Stomach (tissue), 8 donors: ENCODE measurements at regions not wholly inside any gene's neighbourhood (a gene's known extent, or its start where the extent isn't known, plus 50 kb on each side); places are given as distances from the start of the nearest gene placed in this dataset.

Experiments used
- DNase-seq, 2 donors: peaks; one replicate each; pipeline versions ENCODE4 v3.0.0 to v3.0.0-alpha.2; 2013 to 2019
- H3K27ac ChIP-seq, 5 donors: fragments of 200-600 bp in 4 of 5; sonication (generic) in 4 of 5; one replicate each; pipeline ENCODE4 v1.5.1; 2013 to 2019; ENCODE audit warnings: mild to moderate bottlenecking in 1 of 5, moderate library complexity in 1 of 5
- H3K27me3 ChIP-seq, 3 donors: fragments of 200-600 bp; sonication (generic); one replicate each; pipeline ENCODE4 v1.5.1; 2017 to 2019; ENCODE audit warnings: mixed run types in 1 of 3
- H3K36me3 ChIP-seq, 4 donors: fragments of 200-600 bp; sonication (generic); 1 replicate in 3 of 4; 2 replicates in 1 of 4; pipeline ENCODE4 v1.5.1; 2016 to 2019
- H3K4me1 ChIP-seq, 4 donors: fragments of 200-600 bp; sonication (generic); one replicate each; pipeline ENCODE4 v1.5.1; 2016 to 2019
- H3K4me3 ChIP-seq, 4 donors: fragments of 200-600 bp; sonication (generic) in 3 of 4; one replicate each; pipeline ENCODE4 v1.5.1; 2016 to 2019; ENCODE audit warnings: mild to moderate bottlenecking in 1 of 4
- H3K9me3 ChIP-seq, 4 donors: fragments of 200-600 bp; sonication (generic); one replicate each; pipeline ENCODE4 v1.5.1; 2016 to 2019
- CTCF ChIP-seq, 7 experiments: fragments of 450-650 bp in 4 of 7; fragments of 200-600 bp in 3 of 7; sonication (generic) in 3 of 7; IDR thresholded peaks; one replicate each; pipeline ENCODE4 v1.5.1; 2016 to 2019; ENCODE audit warnings: antibody characterized with exemption in 7 of 7, control low read depth in 2 of 7, mild to moderate bottlenecking in 1 of 7
- EP300 ChIP-seq: sonication (generic); formaldehyde crosslinking; IDR thresholded peaks from one replicate; pipeline ENCODE4 v1.6.1; 2017; ENCODE audit warnings: antibody characterized with exemption
- POLR2A ChIP-seq, 4 donors: fragments of 450-650 bp; IDR thresholded peaks; one replicate each; pipeline ENCODE4 v1.6.1; 2016; ENCODE audit warnings: antibody characterized with exemption in 4 of 4, control low read depth in 2 of 4, mild to moderate bottlenecking in 1 of 4, moderate library complexity in 1 of 4
- POLR2AphosphoS5 ChIP-seq, 3 donors: sonication (generic); formaldehyde crosslinking; IDR thresholded peaks; one replicate each; pipeline ENCODE4 v1.6.1; 2016; ENCODE audit warnings: antibody characterized with exemption in 3 of 3
- WGBS, 5 donors: extraction: QIAGEN DNeasy Blood & Tissue Kit in 3 of 5; methylation state at CpG; one replicate each; pipeline versions ENCODE4 v1.1.5 to v1.1.7; 2013 to 2018; 5-methylcytosine and 5-hydroxymethylcytosine counted together
- intact Hi-C: fragments of 100-400 bp; cut with DNase I; formaldehyde crosslinking; loops from one replicate; pipeline ENCODE4 v1.15.1; 2023; ENCODE audit warnings: low total_unique reads
- donor health status: healthy with polysubstance abuse.
- donor health status: Bipolar disorder and iron deficiency.
- donor health status: healthy.

GRCh38 chr1:189022015-189022414 is 1455.6 kb downstream of the BRINP3 start:
- DNase-seq, result no peak
- H3K4me1 ChIP-seq, result no peaks in the 10 kb centered on the region
- TF ChIP-seq POLR2AphosphoS5 (IDR thresholded peaks at IDR 0.05) (no peak), CTCF (IDR thresholded peaks at IDR 0.05) (no peak), EP300 (no peak), POLR2A (IDR thresholded peaks at IDR 0.05) (no peak)
- peaks cover 0 to 16% (median 0%) of the 10 kb centered on the region in 4 donors for H3K9me3 ChIP-seq
- H3K27me3 ChIP-seq, result no peaks in the 10 kb centered on the region
- intact Hi-C loops, result no loop called here
- no peaks in the 10 kb centered on the region for H3K36me3 ChIP-seq
- H3K27ac ChIP-seq, result no peak overlapping the region
- no peak overlapping the region for H3K4me3 ChIP-seq
- 83 to 89% (median 84%) methylated on average over 4 of the region's 4 CpGs for WGBS, 5 donors

GRCh38 chr1:189027512-189027911 is 1450.2 kb downstream of the BRINP3 start:
- no peak for DNase-seq
- intact Hi-C loops, result no loop called here
- peaks cover 0 to 5% (median 0%) of the 10 kb centered on the region in 4 donors for H3K9me3 ChIP-seq
- no peak overlapping the region for H3K4me3 ChIP-seq
- H3K27ac ChIP-seq, result no peak overlapping the region
- H3K36me3 ChIP-seq, result no peaks in the 10 kb centered on the region
- H3K27me3 ChIP-seq, result no peaks in the 10 kb centered on the region
- TF ChIP-seq EP300 (no peak), POLR2A (IDR thresholded peaks at IDR 0.05) (no peak), POLR2AphosphoS5 (IDR thresholded peaks at IDR 0.05) (no peak), CTCF (IDR thresholded peaks at IDR 0.05) (no peak)
- WGBS, 5 donors, result 60 to 79% (median 69%) methylated on average over 5 of the region's 5 CpGs
- H3K4me1 ChIP-seq, result no peaks in the 10 kb centered on the region

DNA sequence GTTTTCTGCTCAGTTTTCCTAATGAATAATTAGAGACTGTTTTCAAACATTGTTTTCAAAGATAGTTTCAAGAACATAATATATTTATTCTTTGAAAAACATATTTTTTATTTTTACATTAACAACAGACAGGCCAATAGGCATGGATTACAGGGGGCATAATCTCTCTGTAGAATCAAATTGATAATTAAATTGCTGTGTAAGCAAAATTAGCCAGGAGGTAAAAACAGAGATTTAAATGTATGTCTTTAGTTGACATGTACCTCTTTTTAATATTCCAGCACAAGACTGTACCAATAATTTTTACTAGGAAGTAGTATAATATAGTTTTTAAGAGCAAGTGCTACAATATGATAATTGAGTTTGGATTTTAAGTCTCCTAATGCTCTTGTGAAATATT is 1444.5 kb downstream of the BRINP3 start:
- DNase-seq, result no peak
- Histone ChIP-seq H3K4me1 (no peaks in the 10 kb centered on the region), H3K27me3 (no peaks in the 10 kb centered on the region), H3K9me3 (no peaks in the 10 kb centered on the region), H3K36me3 (no peaks in the 10 kb centered on the region), H3K4me3 (no peak overlapping the region), H3K27ac (no peak overlapping the region)
- intact Hi-C loops, result no loop called here
- no peak for TF ChIP-seq POLR2A (IDR thresholded peaks at IDR 0.05)
- TF ChIP-seq EP300, result no peak
- TF ChIP-seq CTCF (IDR thresholded peaks at IDR 0.05), result no peak
- TF ChIP-seq POLR2AphosphoS5 (IDR thresholded peaks at IDR 0.05), result no peak

DNA sequence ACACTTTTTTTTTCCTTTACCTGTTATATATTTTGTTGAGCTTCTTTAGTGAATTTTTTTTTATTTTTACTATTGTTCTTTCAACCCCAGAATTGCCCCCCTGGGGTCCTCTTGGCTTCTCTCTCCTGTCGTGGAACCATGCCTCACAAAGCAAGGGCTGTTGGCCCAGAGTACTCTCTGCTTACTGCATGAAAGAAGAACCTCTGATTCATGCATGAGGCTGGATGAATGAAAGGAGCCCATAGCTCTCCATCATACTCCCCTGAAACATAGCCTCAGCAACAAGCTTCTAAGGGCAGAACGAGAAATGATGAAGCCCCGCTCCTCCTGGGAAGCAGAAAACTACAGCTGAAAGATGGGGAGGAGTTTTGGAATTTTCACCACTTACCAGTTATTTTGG is 1441.0 kb downstream of the BRINP3 start:
- no peak for DNase-seq
- H3K36me3 ChIP-seq, result no peaks in the 10 kb centered on the region
- TF ChIP-seq POLR2AphosphoS5 (IDR thresholded peaks at IDR 0.05), result no peak
- no peak for TF ChIP-seq CTCF (IDR thresholded peaks at IDR 0.05)
- TF ChIP-seq EP300, result no peak
- TF ChIP-seq POLR2A (IDR thresholded peaks at IDR 0.05), result no peak
- 64 to 78% (median 70%) methylated on average over 3 of the region's 3 CpGs for WGBS, 5 donors
- no peak overlapping the region for H3K27ac ChIP-seq
- H3K9me3 ChIP-seq, result no peaks in the 10 kb centered on the region
- H3K27me3 ChIP-seq, result no peaks in the 10 kb centered on the region
- no peaks in the 10 kb centered on the region for H3K4me1 ChIP-seq
- H3K4me3 ChIP-seq, result no peak overlapping the region
- intact Hi-C loops, result no loop called here
